HG03045 (cell line): ENCODE measurements at regions not wholly inside any gene's neighbourhood (a gene's known extent, or its start where the extent isn't known, plus 50 kb on each side); places are given as distances from the start of the nearest gene placed in this dataset.
"Not testable (repeated sequence)": the region's sequence is repeated elsewhere in the genome, so short reads cannot be mapped to it uniquely, and the experiment has no call there.

Experiments
- ATAC-seq: cut with Tn5 transposase; IDR thresholded peaks from one replicate; pipeline ENCODE4 v1.9.1; 2021; ENCODE audit warnings: mild to moderate bottlenecking, moderate library complexity; ENCODE audit not compliant: unreplicated experiment

DNA sequence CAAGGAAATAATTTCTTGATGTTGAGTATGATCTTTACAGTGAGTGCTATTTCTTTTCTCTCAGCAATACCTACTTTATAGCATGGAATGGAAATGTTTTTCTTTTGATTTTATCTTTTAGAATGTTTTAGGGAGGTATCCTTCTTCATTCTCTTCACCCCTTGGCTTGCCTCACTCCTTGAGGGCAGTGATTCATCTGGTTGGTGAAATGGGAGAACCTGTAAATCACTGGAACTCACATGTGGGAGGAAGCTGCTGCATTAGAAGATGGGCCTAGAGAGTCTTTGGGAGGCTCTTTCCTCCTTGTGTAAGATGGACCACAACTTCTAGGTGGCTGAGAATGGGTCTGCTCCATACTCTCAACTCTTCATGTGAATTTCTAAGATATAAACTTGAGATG lies 244.8 kb upstream of the SYNCRIP start:
- ATAC-seq, result no peak

DNA sequence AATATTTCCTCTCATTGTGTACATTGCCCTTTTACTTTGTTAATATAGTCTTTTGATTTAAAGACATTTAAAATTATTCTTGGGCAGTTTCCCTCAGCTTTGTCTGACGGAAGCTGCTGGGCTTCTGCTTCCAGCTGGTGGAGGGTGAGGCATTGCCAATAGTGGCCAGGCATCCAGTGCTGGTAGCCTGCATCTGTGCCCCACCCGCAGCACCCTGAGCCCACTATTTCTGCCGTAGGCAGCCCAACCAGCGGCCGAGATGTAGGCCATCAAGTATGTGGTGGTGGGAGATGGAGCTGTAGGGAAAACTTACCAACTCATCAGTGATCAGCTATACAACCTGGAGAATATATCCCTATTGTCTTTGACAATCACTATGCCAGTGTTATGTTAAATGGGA lies 226.0 kb upstream of the SYNCRIP start:
- no peak for ATAC-seq

GRCh38 chr6:85867595-85867994 lies 224.9 kb upstream of the SYNCRIP start:
- ATAC-seq, result no peak

DNA sequence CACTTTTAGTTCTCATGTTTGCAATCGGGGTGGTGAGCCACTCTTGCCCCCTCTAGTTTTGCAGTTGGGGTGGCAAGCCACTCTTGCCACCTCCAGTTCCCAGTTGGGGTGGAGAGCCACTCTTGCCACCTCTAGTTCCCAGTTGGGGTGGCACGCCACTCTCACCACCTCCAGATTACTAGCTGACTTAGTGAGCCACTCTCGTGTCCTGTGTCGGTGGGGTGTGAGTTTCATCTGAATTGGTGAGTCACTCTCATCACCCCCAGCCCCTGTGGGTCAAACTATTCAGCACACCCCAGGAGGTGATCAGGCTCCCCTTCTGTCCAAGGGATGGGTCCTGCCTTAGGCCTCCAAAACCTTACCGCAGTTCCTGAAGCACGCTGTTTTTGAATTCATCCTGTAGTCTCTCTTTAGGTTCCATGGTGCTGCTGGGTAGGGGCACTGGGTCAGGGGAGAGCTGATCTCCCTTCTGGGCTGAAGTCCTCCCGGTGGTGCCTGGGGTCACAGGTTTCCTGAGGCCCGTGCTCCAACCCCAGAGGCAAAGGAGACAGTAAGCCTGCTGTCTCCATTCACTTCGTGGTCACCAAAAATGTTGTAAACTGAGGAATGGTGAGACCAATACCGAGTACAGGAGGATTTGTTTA lies 224.2 kb upstream of the SYNCRIP start:
- ATAC-seq, result no peak

- ATAC-seq, result no peak
Measured at GRCh38 chr6:85866370-85866730, 223.7 kb upstream of the SYNCRIP start.

GRCh38 chr6:85865420-85866369 lies 223.0 kb upstream of the SYNCRIP start:
- peak; percentile 47 for ATAC-seq

- ATAC-seq, result no peak
Measured at GRCh38 chr6:85864453-85865401, 222.0 kb upstream of the SYNCRIP start.

- ATAC-seq, result no peak
Measured at GRCh38 chr6:85856235-85856634, 213.5 kb upstream of the SYNCRIP start.

GRCh38 chr6:85838351-85839119 lies 195.8 kb upstream of the SYNCRIP start:
- ATAC-seq, result not testable (repeated sequence)

DNA sequence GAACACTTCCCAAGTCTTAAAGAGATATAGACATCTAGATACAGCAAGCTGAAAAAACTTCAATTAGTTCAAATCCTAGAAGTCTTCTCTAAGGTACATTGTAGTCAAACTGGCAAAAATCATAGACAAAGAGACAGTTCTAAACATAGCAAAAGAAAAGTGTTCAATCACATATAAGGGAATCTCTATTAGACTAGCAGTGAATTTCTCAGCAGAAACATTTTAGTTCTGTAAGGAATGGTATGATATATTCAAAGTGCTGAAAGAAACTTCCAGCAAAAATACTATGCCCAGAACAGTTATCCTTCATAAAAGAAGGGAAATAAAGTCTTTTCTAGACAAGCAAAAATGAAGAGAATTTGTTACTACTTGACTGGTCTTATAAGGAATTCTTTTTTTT lies 186.3 kb upstream of the SYNCRIP start:
- ATAC-seq, result no peak

DNA sequence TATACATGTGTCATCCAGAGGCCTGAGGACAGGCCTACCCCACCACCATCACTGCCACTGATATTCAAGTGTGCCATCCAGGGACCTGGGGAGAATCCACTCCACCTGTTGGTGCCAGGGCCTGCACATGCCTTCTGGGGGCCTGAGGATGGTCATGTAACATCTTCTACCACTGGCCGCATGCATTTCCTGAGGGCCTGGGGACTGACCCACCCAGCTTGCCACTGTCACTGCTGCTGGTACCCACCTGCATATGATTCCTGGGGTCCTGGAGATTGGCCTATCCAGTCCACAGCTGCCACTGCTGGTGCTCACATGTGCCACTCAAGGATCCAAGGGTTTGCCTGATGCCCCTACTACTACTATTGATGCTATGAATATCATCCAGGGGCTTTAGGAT lies 184.3 kb upstream of the SYNCRIP start:
- no peak for ATAC-seq

DNA sequence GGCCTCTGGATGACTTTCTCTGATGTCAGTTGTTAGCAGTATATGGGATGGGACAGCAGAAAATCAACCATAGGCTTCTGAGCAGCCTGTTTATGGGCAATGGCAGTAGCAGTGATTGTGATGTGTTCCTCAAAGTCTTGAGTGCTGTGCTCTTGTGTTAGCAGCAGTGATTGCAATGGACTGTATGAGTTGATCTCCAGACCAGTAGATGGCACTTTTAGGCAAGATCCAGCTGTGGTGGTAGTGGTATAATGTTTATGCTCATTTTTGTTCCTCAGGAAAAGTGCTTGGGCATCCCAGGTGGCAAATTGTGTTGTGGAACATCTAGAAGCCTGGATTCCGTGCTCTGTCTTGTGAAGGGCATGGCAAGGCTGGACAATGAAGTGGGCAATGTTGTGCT lies 181.6 kb upstream of the SYNCRIP start:
- no peak for ATAC-seq

- no peak for ATAC-seq
Measured at GRCh38 chr6:85810558-85810957, 167.9 kb upstream of the SYNCRIP start.

DNA sequence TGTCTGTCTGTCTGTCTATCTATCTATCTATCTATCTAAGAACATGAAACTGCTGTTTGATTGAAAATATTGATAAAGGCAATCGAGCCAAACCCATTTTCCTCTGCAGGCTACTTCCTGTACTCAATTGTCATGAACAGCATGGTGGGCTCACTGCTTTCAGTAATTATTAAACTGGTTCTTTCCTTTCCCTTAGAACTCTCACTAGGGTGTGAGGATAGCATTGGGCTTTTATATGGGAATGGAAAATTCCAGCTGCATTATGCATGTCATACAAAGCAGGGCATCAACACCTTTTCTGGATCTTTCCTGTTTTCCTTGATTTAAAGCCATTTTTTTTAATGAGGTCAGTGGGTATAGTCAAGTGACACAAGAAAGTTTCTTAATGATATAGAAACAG lies 161.0 kb upstream of the SYNCRIP start:
- no peak for ATAC-seq

- ATAC-seq, result no peak
Measured at GRCh38 chr6:85802162-85802561, 159.5 kb upstream of the SYNCRIP start.

DNA sequence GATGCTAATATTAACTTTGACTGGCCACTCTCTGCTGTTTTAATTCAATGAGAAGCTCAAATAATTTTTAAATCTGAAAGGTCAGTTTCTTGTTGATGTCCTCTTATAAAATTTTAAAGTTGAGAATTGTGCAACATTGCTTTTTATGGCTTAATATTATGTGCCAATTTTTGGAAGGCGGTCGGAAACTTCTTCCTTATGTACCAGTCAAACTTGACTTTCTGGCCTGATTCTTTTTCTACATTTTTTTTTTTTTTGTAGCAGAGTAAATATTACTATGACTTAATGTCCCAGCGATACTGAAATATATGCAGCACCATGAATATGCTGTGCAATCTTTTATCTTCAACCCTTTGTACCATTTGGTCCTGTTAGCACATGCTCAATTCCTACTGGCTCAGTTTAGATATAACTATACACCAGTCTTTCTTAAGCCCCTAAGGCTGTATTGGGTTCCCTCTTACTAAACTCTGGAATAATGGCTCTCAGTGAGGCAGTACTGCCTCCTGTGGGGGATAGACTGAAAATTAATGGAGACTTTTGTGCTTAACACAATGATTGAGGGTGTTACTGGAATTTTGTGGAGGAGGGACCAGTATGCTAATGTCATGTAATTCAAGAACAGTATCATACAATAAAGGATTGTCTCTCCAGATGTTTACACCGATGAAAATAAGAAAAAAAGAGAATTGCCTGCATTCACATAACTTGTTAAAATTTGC lies 156.4 kb upstream of the SYNCRIP start:
- no peak for ATAC-seq

DNA sequence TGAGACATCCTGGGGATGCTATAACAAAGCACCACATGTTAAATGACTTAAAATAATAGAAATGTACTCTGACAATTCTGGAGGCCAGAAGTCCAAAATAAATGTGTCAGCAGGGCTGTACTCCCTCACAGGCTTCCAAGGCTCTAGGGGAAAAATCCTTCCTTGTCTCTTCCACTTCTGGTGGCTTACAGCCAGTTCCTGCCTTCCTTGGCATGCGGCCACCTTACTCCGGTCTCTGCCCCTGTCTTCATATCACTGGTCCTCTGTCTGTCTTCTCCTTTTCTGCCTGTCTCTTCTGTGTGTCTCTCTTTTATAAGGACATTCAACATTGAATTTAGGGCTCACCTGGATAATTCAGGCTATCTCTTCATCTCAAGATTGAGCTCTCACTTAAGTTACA lies 155.3 kb upstream of the SYNCRIP start:
- ATAC-seq, result no peak

GRCh38 chr6:85795945-85796344 lies 153.3 kb upstream of the SYNCRIP start:
- ATAC-seq, result no peak

- no peak for ATAC-seq
Measured at GRCh38 chr6:85792254-85792653, 149.6 kb upstream of the SYNCRIP start.

- ATAC-seq, result no peak
Measured at GRCh38 chr6:85775883-85776282, 133.2 kb upstream of the SYNCRIP start.
